ENCODE measurements at regions not wholly inside any gene's neighbourhood (a gene's known extent, or its start where the extent isn't known, plus 50 kb on each side); places are given as distances from the start of the nearest gene placed in this dataset.

DNA sequence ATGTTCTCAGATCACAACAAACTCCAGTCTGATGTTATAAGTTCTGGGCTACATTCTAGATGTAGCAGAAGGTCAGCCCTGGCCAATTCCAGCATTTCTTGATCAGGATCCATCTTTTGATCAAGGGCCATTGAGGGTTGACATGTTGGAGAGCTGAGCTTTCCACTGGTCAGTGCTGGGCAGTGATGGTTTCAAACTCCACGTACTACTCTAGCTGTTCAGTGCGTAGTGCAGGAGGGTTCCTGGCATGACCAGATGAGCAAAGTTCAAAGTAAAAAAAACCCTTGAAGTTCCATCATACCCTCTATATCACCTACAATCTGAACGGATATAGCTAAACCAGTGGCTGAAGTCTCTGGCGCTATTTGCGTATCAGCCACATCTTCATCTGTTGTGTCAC, 210.4 kb upstream of the OSR1 start:
- TF ChIP-seq CTCF (IDR thresholded peaks at IDR 0.05; ENCODE audit: low read depth, low read length) (no peak), POLR2A (IDR thresholded peaks at IDR 0.05; ENCODE audit: extremely low read depth, insufficient read length) (no peak)
